HL-60/S4 (cell line): ENCODE measurements at regions not wholly inside any gene's neighbourhood (a gene's known extent, or its start where the extent isn't known, plus 50 kb on each side); places are given as distances from the start of the nearest gene placed in this dataset.

Experiments
- in situ Hi-C: fragments of 300-500 bp; cut with MboI; formaldehyde crosslinking; loops from 2 replicates; pipeline ENCODE4 v1.14.3; 2022; ENCODE audit warnings: low sequenced_read_pairs

- in situ Hi-C loops, result no loop called here
These were observed 101.5 kb upstream of the MGAT5 start for GRCh38 chr2:134152045-134153010.

GRCh38 chr2:134153294-134153880, 100.5 kb upstream of the MGAT5 start:
- in situ Hi-C loops, result no loop called here

- in situ Hi-C loops, result no loop called here
These were observed 99.6 kb upstream of the MGAT5 start for GRCh38 chr2:134154246-134154645.

GRCh38 chr2:134155134-134155533, 98.7 kb upstream of the MGAT5 start:
- in situ Hi-C loops, result no loop called here

- in situ Hi-C loops, result no loop called here
These were observed 95.6 kb upstream of the MGAT5 start for GRCh38 chr2:134158295-134158694.

GRCh38 chr2:134161170-134161547, 92.7 kb upstream of the MGAT5 start:
- in situ Hi-C loops, result no loop called here

- in situ Hi-C loops, result no loop called here
These were observed 90.5 kb upstream of the MGAT5 start for GRCh38 chr2:134163336-134163735.

- in situ Hi-C loops, result no loop called here
These were observed 89.6 kb upstream of the MGAT5 start for GRCh38 chr2:134164306-134164705.

- in situ Hi-C loops, result no loop called here
These were observed 86.9 kb upstream of the MGAT5 start for GRCh38 chr2:134167015-134167414.

GRCh38 chr2:134169788-134170187, 84.1 kb upstream of the MGAT5 start:
- in situ Hi-C loops, result no loop called here

- in situ Hi-C loops, result no loop called here
These were observed 83.6 kb upstream of the MGAT5 start for GRCh38 chr2:134170294-134170693.

GRCh38 chr2:134170700-134171099, 83.2 kb upstream of the MGAT5 start:
- in situ Hi-C loops, result no loop called here

- in situ Hi-C loops, result no loop called here
These were observed 80.4 kb upstream of the MGAT5 start for GRCh38 chr2:134173338-134174016.

GRCh38 chr2:134174711-134175110, 79.2 kb upstream of the MGAT5 start:
- in situ Hi-C loops, result no loop called here

GRCh38 chr2:134175834-134176233, 78.0 kb upstream of the MGAT5 start:
- in situ Hi-C loops, result no loop called here

- in situ Hi-C loops, result no loop called here
These were observed 76.4 kb upstream of the MGAT5 start for GRCh38 chr2:134177351-134177931.

GRCh38 chr2:134178138-134178877, 75.6 kb upstream of the MGAT5 start:
- in situ Hi-C loops, result no loop called here

- in situ Hi-C loops, result no loop called here
These were observed 72.7 kb upstream of the MGAT5 start for GRCh38 chr2:134181219-134181618.

GRCh38 chr2:134183679-134184078, 70.2 kb upstream of the MGAT5 start:
- in situ Hi-C loops, result no loop called here

- in situ Hi-C loops, result no loop called here
These were observed 68.2 kb upstream of the MGAT5 start for GRCh38 chr2:134185639-134186038.
